ENCODE measurements at regions not wholly inside any gene's neighbourhood (a gene's known extent, or its start where the extent isn't known, plus 50 kb on each side); places are given as distances from the start of the nearest gene placed in this dataset.

- TF ChIP-seq CTCF (IDR thresholded peaks at IDR 0.05; ENCODE audit: low read length): no peak
- TF ChIP-seq EZH2 (optimal IDR thresholded peaks at IDR 0.05; ENCODE audit: low read depth, low read length): no peak
- TF ChIP-seq EZH2phosphoT487 (IDR thresholded peaks at IDR 0.05; ENCODE audit: low read length): no peak
These were observed 328.1 kb downstream of the TLE1 start for GRCh38 chr9:81361296-81361695.
